HL-60 (cell line): ENCODE measurements at regions not wholly inside any gene's neighbourhood (a gene's known extent, or its start where the extent isn't known, plus 50 kb on each side); places are given as distances from the start of the nearest gene placed in this dataset.

ENCODE experiments used
- GABPA ChIP-seq: IDR thresholded peaks from 2 replicates; pipeline ENCODE4 v1.6.1; 2012; ENCODE audit warnings: low read depth
- POLR2AphosphoS5 ChIP-seq: IDR thresholded peaks from 2 replicates; pipeline ENCODE4 v1.6.1; 2012; ENCODE audit warnings: low read depth
- SPI1 ChIP-seq: IDR thresholded peaks from 2 replicates; pipeline ENCODE4 v1.6.1; 2012; ENCODE audit warnings: low read depth, mild to moderate bottlenecking, borderline replicate concordance
- TF ChIP-seq, protein P1 (sequence below): IDR thresholded peaks from one replicate; pipeline ENCODE4 v1.5.1; 2011; ENCODE audit warnings: low read length, control low read depth, inconsistent platforms; ENCODE audit not compliant: insufficient read depth
- TF ChIP-seq, protein P2 (sequence below): IDR thresholded peaks from 2 replicates; pipeline ENCODE4 v1.6.1; 2012; ENCODE audit warnings: low read depth; ENCODE audit not compliant: insufficient replicate concordance

DNA sequence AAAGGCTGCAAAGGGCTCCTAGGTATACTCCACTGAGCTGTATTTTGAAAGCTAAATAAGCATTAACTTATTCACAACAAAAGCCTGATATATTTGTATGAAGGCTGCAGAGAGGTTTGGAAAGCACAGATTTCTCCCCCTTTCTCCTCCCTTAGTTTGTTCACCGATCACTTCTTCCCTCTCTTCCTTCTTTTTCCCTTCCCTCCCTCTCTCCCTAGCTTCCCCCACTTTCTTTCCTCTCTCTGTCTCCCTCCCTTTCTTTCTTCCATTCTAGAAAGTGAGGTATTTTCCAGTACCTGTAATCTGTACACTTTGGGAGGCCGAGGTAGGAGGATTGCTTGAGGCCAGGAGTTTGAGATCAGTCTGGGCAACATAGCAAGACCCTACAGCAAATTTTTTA lies 62.1 kb downstream of the HHEX start:
- TF ChIP-seq POLR2AphosphoS5: no peak
- TF ChIP-seq, protein P1, sequence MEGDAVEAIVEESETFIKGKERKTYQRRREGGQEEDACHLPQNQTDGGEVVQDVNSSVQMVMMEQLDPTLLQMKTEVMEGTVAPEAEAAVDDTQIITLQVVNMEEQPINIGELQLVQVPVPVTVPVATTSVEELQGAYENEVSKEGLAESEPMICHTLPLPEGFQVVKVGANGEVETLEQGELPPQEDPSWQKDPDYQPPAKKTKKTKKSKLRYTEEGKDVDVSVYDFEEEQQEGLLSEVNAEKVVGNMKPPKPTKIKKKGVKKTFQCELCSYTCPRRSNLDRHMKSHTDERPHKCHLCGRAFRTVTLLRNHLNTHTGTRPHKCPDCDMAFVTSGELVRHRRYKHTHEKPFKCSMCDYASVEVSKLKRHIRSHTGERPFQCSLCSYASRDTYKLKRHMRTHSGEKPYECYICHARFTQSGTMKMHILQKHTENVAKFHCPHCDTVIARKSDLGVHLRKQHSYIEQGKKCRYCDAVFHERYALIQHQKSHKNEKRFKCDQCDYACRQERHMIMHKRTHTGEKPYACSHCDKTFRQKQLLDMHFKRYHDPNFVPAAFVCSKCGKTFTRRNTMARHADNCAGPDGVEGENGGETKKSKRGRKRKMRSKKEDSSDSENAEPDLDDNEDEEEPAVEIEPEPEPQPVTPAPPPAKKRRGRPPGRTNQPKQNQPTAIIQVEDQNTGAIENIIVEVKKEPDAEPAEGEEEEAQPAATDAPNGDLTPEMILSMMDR: no peak
- no peak for TF ChIP-seq GABPA
- TF ChIP-seq, protein P2, sequence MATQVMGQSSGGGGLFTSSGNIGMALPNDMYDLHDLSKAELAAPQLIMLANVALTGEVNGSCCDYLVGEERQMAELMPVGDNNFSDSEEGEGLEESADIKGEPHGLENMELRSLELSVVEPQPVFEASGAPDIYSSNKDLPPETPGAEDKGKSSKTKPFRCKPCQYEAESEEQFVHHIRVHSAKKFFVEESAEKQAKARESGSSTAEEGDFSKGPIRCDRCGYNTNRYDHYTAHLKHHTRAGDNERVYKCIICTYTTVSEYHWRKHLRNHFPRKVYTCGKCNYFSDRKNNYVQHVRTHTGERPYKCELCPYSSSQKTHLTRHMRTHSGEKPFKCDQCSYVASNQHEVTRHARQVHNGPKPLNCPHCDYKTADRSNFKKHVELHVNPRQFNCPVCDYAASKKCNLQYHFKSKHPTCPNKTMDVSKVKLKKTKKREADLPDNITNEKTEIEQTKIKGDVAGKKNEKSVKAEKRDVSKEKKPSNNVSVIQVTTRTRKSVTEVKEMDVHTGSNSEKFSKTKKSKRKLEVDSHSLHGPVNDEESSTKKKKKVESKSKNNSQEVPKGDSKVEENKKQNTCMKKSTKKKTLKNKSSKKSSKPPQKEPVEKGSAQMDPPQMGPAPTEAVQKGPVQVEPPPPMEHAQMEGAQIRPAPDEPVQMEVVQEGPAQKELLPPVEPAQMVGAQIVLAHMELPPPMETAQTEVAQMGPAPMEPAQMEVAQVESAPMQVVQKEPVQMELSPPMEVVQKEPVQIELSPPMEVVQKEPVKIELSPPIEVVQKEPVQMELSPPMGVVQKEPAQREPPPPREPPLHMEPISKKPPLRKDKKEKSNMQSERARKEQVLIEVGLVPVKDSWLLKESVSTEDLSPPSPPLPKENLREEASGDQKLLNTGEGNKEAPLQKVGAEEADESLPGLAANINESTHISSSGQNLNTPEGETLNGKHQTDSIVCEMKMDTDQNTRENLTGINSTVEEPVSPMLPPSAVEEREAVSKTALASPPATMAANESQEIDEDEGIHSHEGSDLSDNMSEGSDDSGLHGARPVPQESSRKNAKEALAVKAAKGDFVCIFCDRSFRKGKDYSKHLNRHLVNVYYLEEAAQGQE: no peak
- TF ChIP-seq SPI1: no peak
